HG03064 (cell line): ENCODE measurements at regions not wholly inside any gene's neighbourhood (a gene's known extent, or its start where the extent isn't known, plus 50 kb on each side); places are given as distances from the start of the nearest gene placed in this dataset.
"Not testable (repeated sequence)": the region's sequence is repeated elsewhere in the genome, so short reads cannot be mapped to it uniquely, and the experiment has no call there.

Source experiments
- ATAC-seq: cut with Tn5 transposase; IDR thresholded peaks from one replicate; pipeline ENCODE4 v1.9.1; 2021; ENCODE audit warnings: low read depth; ENCODE audit not compliant: unreplicated experiment

- ATAC-seq: no peak
Measured at GRCh38 chr6:18527836-18528743, 140.9 kb downstream of the RNF144B start.

DNA sequence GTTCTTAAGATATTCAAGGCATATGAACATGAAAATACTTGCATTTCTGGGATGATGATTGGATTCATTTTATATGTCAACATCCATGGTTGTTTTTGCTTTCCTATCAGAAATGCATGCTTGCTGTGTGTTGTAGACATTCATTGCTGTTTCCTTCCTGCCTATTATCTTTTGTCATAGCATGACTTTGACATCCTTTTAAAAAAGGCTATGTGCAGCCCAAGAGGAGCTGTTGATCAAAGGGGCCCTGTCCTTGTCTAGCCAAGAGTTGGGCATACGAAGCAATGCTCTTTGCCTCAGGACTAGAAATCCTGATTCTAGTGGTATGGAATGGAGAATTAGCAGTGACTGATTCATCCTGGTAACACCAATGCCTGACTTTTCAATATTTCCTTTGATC lies 143.1 kb downstream of the RNF144B start:
- no peak for ATAC-seq

- ATAC-seq: no peak
Measured at GRCh38 chr6:18532139-18532538, 145.0 kb downstream of the RNF144B start.

DNA sequence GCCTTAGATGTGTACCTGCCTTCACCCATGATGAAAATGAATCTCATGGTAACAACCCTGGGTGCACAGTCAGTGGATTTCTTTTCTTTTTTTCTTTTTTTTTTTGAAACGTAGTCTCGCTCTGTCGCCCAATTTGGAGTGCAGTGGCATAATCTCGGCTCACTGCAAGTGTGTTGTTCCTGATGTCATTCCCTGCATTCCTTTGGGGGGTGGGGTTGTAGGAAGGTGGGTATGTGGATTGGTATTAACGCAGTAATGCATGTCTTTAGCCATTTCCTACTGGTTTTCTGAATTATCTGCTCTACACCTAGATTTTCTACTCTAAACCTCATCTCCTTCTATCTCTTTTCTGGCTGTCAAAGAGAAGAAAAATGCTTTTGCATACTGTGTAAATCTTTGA lies 146.6 kb downstream of the RNF144B start:
- ATAC-seq: no peak

DNA sequence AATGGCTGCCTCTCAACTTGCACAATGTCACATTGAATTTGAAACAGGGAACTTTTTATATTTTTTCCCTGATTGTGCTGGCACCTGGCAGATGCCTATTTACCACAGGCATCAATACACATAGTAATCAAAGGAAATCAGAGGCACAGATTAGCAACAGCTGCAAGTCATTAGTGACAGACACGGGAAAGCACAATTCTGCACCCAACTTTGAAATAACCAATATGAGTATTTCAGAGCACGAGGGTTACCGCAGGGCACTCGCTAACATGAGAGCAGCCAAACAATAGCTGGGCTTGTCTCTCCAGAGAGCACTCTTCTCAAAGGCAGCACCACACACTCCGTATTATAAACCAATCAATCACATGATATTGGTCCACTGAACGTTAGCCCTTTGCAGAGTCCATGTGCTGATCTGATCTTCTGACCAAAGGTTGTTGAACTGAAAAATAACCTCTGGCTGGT lies 149.5 kb downstream of the RNF144B start:
- no peak for ATAC-seq

- ATAC-seq: no peak
Measured at GRCh38 chr6:18538315-18538714, 151.2 kb downstream of the RNF144B start.

- no peak for ATAC-seq
Measured at GRCh38 chr6:18543051-18543450, 155.9 kb downstream of the RNF144B start.

DNA sequence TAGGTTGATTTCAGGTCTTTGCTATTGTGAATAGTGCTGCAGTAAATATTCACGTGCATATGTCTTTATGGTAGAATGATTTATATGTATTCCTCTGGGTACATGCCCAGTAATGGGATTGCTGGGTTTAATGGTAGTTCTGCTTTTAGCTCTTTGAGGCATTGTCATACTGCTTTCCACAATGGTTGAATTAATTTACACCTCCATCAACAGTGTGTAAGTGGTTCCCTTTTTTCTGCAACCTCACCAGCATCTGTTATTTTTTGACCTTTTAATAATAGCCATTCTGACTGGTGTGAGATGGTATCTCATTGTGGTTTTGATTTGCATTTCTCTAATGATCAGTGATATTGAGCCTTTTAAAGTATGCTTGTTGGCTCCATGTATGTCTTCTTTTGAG lies 158.0 kb downstream of the RNF144B start:
- ATAC-seq: not testable (repeated sequence)

DNA sequence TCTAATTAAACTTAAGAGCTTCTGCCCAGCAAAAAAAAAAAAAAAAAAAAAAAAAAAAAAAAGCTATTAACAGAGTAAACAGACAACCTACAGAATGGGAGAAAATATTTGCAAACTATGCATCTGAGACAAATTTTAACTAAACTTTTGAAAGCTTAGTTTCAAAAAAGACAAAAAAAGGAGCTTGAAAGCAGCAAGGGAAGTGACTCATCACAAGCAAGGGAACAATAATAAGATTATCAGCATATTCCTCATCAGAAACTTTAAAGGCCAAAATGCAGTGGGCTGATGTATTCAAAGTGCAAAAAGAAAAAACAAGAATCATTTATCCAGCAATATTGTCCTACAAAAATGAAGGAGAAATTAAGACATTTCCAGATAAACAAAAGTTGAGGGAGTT lies 158.6 kb downstream of the RNF144B start:
- ATAC-seq: no peak

- no peak for ATAC-seq
Measured at GRCh38 chr6:18550119-18550518, 163.0 kb downstream of the RNF144B start.

DNA sequence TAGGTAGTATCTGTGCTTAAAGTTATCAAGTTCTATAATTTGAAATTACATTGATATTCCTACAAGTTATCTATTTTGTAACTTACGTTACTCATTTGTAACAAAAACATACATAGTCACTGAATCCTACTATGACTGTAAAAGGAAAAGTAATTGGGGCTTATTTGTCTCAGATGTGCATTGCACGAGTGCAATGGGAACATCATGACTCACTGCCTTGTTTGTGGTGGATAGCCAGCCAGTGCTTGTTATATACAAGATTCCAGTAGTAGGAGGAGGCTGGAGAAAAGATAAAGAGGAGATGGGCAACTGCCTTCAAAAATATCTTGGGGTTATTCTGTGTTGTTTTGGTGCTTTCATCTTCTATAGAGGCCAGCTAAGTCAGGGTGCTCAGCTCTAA lies 164.1 kb downstream of the RNF144B start:
- ATAC-seq: no peak

DNA sequence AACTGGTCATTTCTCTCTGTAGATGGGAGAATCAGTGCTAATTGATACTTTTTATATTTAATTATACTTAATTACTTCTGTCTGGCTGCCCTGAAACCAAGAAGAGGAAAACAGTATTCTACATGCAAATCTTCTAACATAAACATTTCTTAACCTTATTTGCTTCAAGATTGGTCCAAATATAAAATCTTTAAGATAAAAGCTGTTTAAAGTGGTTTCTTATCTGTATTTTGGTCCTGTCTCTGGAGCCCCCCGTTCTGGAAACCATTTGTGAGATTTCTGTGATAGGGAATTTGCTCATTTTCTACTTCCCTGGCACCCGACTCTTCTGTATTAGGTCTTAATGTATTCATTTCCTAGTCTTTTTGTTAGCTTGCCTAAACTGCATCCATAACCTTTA lies 168.6 kb downstream of the RNF144B start:
- ATAC-seq: no peak

DNA sequence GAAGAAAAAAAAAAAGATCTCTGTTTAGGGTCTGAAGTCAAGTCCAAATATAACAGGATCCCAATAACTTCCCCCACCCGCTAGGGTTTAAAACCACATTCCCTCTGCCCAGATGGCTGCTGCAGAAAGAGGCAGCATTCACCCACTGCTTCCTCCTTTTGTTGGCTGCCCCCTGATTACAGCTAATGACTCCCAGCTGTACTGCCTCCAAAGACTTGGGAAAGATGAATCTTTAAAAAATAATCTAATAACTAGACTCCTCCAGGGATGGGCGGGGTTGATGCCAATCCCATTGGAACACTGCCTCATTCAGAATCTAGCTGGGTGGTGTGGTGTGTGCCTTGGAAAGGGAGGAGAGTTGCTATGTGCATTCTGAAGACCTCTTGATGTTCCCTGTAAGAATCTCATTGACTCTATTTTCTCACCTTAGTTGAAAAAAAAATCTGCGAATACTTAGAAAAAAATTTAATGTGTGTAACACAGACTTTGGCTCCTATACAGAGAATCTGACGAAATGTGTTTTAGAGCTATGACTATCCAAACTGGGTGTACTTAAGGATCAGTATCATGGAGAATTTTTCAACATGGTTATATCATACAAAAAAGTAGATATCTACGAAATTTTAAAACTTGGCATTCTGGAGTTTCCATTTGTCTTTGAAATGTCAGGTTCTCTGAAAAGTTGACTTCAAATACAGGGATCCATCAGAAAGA lies 174.0 kb downstream of the RNF144B start:
- no peak for ATAC-seq

DNA sequence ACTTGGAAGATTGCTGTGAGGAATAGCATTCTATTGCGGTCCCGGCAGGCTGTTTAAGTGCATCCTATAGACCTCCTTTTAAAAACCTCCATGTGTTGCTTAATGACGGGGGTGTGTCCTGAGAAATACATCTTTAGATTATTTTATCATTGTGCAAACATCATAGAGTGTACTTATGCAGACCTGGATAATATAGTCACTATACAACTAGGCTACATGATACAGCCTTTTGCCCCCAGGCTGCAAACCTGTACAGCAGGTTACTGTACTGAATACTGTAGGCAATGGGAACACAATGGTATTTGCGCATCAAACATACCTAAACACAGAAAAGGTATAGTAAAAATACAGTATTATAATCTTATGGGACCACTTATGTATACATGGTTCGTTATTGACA lies 175.6 kb downstream of the RNF144B start:
- ATAC-seq: no peak

GRCh38 chr6:18564775-18565174 lies 177.6 kb downstream of the RNF144B start:
- no peak for ATAC-seq

DNA sequence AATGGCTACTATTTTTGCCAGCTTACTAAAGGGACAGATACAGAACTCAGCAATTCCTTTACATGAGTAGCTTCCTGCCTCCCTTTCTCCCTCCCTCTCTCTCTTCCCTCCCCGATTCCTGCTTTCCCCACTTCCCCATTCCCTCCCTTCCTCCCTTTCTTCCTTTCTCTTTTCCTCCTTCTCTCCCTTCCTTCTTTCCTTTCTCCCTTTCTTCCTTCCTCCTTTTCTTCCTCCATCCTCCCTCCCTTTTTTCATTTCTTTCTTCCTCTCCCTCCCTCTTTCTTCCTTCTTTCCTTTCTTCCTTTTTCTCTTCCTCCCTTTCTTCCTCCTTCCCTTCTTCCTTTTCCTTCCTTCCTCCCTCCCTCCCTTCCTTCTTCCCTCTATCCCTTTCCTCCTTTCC lies 178.1 kb downstream of the RNF144B start:
- ATAC-seq: no peak

DNA sequence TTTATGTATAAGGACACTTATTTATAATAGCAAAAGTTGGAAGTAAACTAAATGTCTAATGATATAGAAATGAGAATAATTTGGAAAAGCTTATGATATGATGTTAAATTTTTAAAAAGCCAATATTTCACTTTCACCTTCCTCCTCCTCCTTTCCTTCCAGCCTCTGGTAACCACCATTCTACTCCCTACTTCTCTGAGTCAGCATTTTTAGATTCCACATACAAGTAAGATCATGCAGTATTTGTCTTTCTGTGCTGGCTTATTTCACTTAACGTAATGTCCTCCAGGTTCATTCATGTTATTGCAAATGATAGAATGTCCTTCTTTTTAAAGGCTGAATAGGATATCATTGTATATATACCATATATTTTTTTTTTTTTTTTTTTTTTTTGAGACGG lies 180.2 kb downstream of the RNF144B start:
- no peak for ATAC-seq

- no peak for ATAC-seq
Measured at GRCh38 chr6:18577491-18577890, 190.3 kb downstream of the RNF144B start.

- ATAC-seq: no peak
Measured at GRCh38 chr6:18579166-18579565, 192.0 kb downstream of the RNF144B start.

DNA sequence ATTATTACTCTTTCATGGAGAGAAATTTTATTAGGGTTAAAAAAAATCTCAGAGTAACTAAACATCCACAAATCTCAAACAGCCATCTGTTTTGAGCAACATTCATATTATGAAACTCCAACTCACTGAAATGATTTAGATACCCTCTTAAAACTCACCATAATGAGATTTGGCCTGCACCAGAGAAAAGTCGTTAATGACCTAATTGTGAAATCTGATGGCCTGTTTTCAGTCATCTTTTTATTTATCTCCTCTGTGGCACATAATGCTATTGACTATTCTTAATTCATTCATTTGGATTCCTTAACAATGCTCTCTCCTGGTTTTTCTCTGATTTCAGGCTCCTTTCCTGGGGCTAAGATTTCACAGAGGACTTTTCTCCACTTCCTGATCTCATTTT lies 192.7 kb downstream of the RNF144B start:
- no peak for ATAC-seq

- ATAC-seq: no peak
Measured at GRCh38 chr6:18584372-18584771, 197.2 kb downstream of the RNF144B start.
